ENCODE measurements at regions not wholly inside any gene's neighbourhood (a gene's known extent, or its start where the extent isn't known, plus 50 kb on each side); places are given as distances from the start of the nearest gene placed in this dataset.

DNA sequence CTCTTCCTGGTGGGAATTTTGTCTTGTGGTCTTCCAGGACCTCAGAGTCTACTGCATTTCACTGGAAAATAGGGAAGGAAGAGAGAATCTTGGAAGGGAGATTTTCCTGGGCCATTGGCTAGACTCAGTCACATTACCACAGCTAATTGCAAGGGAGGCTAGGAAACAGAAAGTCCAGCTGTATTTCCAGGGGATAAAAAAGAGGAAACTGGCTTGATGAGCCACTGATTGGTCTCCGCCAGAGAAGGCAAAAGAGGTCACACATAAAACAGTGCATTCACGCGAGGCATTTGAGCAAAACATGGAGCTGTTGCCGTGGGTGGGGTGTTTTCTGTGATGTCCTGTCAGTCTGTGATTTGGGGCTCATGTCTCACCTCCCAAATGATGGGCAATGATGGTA lies 345.3 kb downstream of the FOXL1 start:
- DNase-seq (ENCODE audit: missing footprints) (no peak), ATAC-seq (no peak)
- intact Hi-C loops (cut with DNase I): no loop called here

- intact Hi-C loops (cut with DNase I): no loop called here
- ATAC-seq (no peak), DNase-seq (ENCODE audit: missing footprints) (no peak)
Measured at GRCh38 chr16:86924537-86924936, 346.2 kb downstream of the FOXL1 start.

- ATAC-seq: no peak
- intact Hi-C loops (cut with DNase I): no loop called here
- DNase-seq (ENCODE audit: missing footprints): no peak
Measured at GRCh38 chr16:86925067-86925791, 346.9 kb downstream of the FOXL1 start.

- DNase-seq (ENCODE audit: missing footprints) (no peak), ATAC-seq (no peak)
- intact Hi-C loops (cut with DNase I): no loop called here
Measured at GRCh38 chr16:86926181-86927094, 348.1 kb downstream of the FOXL1 start.

DNA sequence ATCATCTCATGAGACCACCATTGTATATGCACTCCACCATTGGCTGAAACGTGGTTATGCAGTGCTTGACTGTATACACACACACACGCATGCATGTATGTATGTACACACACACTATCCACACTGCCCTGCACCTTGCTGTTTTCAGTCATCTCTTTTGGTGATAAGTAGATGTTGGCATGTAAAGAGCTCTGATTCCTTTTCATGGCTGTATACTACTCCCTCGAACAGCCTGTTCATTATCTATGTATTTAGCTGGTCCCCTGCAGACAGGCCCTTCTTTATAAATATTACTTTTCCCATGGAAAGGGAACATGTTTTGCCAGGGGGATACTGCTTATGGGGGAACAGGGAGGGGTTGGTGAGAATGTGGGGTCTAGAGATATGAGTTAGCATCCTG lies 349.4 kb downstream of the FOXL1 start:
- ATAC-seq (no peak), DNase-seq (ENCODE audit: missing footprints) (no peak)
- intact Hi-C loops (cut with DNase I): no loop called here

GRCh38 chr16:86928523-86929011 lies 350.2 kb downstream of the FOXL1 start:
- DNase-seq (ENCODE audit: missing footprints) (no peak), ATAC-seq (peak; percentile 11)
- intact Hi-C loops (cut with DNase I): no loop called here

DNA sequence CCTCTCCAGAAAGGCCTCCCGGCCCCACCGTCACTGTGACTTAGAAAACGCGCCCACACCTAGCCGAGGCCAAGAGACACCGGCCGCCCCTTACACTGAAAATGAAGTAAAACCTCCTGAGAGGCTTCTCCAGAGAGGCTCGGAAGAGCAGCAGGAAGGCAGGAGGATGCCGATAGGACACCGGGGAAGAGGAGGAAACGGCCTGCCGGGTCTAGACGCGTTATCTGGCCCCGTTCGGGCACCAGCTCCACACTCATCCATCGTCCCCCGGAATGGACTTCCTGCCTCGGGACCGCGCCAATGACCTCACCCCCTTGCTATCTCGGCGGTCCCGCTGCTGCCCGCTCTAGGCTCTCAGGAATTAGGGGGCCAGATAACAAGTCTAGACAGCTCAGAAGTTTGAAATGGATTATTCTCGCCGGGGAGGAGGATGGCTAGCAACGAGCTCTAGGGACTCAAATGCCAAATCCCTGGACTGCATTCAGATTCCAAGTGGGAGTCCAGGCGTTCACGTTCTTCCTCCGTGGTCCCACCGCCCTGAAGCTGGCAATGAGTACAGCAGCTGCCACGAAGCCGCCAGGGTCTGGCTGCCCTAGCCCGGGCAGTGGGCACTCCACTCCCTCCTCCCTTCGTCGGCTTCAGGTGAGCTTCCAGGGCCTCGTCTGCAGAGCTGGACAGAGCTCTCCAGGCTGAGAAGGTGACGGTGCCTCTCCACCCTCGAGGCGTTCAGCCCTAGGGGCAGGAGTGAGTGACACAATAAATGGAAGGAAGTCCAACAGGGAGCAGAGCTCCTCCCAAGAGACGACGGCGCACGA lies 350.9 kb downstream of the FOXL1 start:
- ATAC-seq (peak; percentile 36), DNase-seq (ENCODE audit: missing footprints) (no peak)
- intact Hi-C loops (cut with DNase I): no loop called here

- DNase-seq (ENCODE audit: missing footprints): no peak
- intact Hi-C loops (cut with DNase I): loop anchor here (5.0 kb wide), 2 partner anchors 63 to 112 kb away; no protein-coding TSS in a partner anchor
- no peak for ATAC-seq
Measured at GRCh38 chr16:86930001-86930400, 351.7 kb downstream of the FOXL1 start.

- DNase-seq (ENCODE audit: missing footprints): no peak
- intact Hi-C loops (cut with DNase I): loop anchor here (5.0 kb wide), 2 partner anchors 64 to 111 kb away; no protein-coding TSS in a partner anchor
- no peak for ATAC-seq
Measured at GRCh38 chr16:86930663-86931373, 352.5 kb downstream of the FOXL1 start.

DNA sequence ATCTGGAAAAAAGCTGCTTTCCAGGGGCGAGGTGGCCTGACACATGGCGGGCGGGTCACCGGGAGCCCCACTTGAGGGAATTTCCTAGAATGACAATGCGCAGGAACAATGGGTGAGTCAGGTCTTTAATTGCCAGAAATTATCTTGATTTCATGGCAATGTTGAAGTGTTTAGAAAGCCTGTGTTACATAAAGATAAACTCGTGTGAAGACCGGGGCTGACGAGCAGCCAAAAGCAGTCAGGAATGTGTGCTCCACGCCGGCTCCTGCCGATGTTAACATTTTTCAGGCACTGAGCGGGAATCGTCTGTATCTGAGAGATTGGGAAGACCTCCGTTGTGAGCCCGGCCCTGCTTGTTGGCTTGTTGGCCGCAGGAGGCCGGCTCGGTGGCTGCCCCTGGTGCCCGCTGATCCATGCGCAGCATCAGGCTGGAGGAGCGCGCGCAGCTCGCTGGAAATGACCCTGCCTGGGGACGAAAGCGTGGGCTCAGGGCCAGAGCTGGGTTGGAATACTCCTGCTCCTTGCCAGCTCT lies 353.1 kb downstream of the FOXL1 start:
- intact Hi-C loops (cut with DNase I): loop anchor here (5.0 kb wide), 2 partner anchors 64 to 111 kb away; no protein-coding TSS in a partner anchor
- ATAC-seq: peak; percentile 81
- DNase-seq (ENCODE audit: missing footprints): peak; percentile 78

DNA sequence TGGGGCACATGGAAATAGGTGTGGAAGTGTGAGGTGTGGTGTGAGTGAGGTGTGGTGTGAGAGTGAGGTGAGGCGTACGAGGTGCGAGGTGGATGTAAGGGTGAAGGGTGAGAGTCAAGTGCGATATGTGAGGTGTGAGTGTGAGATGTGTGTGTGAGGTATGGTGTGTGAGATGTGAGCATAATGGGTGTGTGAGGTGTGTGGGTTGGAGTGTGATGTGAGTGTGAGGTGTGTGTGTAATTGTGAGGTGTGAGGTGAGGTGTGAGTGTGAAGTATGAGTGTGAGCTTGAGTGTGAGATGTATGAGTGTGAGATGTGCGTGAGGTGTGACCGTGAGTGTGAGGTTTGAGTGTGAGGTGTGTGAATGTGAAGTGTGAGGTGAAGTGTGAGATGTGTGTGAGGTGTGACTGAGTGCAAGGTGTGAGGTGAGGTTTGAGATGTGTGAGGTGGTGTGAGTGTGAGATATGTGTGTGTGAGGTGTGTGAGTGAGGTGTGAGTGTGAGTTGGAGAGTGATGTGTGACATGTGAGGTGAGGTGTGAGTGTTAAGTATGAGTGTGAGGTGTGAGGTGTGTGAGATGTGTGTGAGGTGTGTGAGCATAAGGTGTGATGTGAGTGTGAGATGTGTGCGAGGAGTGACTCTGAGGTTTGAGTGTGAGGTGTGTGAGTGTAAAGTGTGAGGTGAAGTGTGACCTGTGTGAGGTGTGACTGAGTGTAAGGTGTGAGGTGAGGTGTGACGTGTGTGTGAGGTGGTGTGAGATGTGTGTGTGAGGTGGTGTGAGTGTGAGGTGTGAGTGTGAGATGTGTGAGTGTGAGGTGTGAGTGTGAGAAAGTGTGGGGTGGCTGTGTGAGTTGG lies 354.0 kb downstream of the FOXL1 start:
- DNase-seq (ENCODE audit: missing footprints) (no peak), ATAC-seq (no peak)
- intact Hi-C loops (cut with DNase I): loop anchor here (5.0 kb wide), 2 partner anchors 65 to 110 kb away; no protein-coding TSS in a partner anchor

DNA sequence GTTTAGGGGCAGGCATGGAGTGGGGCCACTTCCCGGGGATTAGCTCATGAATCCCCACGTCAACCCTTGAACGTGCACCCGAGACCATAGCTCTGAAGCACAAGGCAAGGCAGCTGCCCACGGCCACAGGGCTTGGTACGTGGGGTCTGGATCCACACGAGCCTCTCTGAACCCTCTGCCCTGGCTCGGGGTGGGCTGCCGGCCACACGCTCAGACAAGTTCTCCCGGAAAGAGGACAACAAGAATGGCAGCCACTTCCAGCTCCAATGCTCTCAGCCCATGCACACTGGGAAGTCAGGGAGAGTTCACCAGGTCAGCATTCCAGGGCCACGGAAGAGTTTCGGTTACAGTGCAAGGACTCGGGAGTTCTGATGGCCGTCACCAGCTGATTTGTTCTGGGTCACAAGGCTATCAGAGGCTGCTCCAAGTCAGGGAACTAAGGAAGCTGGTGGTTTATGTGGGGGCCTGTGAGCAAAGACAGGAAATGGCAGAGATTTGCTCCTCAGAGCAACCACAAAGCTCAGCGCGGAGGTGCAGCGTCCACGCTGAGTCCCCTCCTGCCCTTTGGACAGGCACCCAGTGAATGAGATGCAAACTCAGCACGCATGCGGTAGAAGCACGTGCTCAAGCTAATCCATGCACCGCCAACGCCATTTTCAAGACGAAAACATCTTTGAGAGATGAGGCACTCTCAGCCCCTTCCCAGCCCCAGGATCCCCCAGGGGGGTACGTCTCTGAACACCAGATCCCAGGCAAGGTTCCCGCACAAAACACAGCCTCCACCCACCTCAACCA lies 356.4 kb downstream of the FOXL1 start:
- intact Hi-C loops (cut with DNase I): loop anchor here (5.0 kb wide), 2 partner anchors 67 to 108 kb away; no protein-coding TSS in a partner anchor
- DNase-seq (ENCODE audit: missing footprints) (no peak), ATAC-seq (no peak)

DNA sequence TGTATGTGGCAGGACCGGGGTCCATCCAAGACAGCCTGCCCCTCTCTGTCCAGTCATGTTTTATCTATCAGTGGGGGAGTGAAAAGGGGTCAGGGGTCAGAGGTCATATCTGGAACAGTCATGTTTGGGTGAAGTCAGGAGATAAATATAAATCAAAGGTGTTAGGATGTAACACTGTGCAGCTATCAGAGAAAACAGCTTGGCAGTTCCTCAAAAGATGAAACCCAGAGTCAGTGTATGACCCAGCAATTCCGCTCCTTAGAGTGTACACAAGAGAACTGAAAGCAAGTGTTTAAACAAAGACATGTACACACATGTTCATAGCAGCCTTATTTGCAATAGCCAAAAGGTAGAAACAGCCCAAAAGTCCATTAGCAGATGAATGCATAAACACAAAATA lies 361.3 kb downstream of the FOXL1 start:
- ATAC-seq (no peak), DNase-seq (ENCODE audit: missing footprints) (no peak)
- intact Hi-C loops (cut with DNase I): no loop called here

DNA sequence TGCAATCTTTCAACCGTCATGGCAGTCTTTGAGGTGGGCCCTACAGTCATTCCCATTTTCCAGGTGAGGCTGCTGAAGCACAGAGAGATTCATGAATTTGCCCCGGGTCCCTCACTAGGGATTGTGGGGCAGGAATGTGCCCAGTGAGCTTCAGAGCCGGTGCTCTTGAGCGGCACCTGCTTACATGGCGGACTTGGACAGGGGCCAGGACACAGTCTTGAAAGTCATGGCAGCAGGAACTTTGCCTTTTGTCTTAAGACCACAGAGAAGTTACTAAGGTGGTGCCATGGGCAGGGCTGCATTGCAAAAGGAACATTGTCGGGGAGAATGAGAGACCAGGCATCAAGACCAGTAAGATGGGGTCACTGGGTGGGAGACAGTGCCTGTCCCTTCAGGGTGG lies 363.4 kb downstream of the FOXL1 start:
- no peak for ATAC-seq
- DNase-seq (ENCODE audit: missing footprints): no peak

GRCh38 chr16:86942151-86943051 lies 364.1 kb downstream of the FOXL1 start:
- ATAC-seq: no peak
- intact Hi-C loops (cut with DNase I): no loop called here

More for the DNA sequence above, 363.4 kb downstream of the FOXL1 start:
- intact Hi-C loops (cut with DNase I): no loop called here

More at GRCh38 chr16:86942151-86943051, 364.1 kb downstream of the FOXL1 start:
- no peak for DNase-seq (ENCODE audit: missing footprints)

Data from Right ventricle myocardium inferior (tissue), 1 donor.